ENCODE measurements at regions not wholly inside any gene's neighbourhood (a gene's known extent, or its start where the extent isn't known, plus 50 kb on each side); places are given as distances from the start of the nearest gene placed in this dataset.

- H3K36me3 Mint-ChIP-seq (ENCODE audit: low read depth), result no peaks in the 10 kb centered on the region
- no peak for TF ChIP-seq CTCF (IDR thresholded peaks at IDR 0.05)
- no peak for DNase-seq
- peaks cover 2% of the 10 kb centered on the region for H3K9me3 Mint-ChIP-seq
- peaks cover 12% of the 10 kb centered on the region for H3K4me1 Mint-ChIP-seq
- H3K27me3 Mint-ChIP-seq (ENCODE audit: low read depth, poor library complexity), result peaks cover 3% of the 10 kb centered on the region
- H3K4me3 Mint-ChIP-seq, result no peak overlapping the region
- H3K27ac Mint-ChIP-seq, result no peak overlapping the region
Measured at GRCh38 chr4:89665662-89666061, 171.3 kb downstream of the SNCA start.

DNA sequence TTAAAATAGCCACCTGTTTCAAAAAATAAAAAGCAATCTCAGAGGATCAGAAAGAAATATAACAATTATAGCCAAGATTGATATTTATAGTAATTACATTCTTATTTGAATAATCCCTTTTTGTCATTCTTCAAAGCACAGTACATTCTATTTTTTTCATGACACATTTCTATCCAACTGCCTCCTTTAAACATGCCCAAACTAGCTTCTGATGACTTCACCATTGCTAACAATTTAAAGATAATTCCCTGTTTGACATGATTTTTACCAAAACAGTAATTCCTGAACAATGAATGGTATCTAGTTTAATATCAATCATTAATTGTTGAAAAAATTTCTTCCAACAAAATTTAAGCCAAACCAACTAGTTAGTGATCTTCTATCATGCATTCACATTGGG lies 172.4 kb downstream of the SNCA start:
- TF ChIP-seq CTCF (IDR thresholded peaks at IDR 0.05), result no peak
- no peak for DNase-seq
- Mint-ChIP-seq H3K9me3 (no peaks in the 10 kb centered on the region), H3K36me3 (ENCODE audit: low read depth) (no peaks in the 10 kb centered on the region), H3K27me3 (ENCODE audit: low read depth, poor library complexity) (peaks cover 3% of the 10 kb centered on the region), H3K4me1 (peaks cover 22% of the 10 kb centered on the region), H3K4me3 (no peak overlapping the region), H3K27ac (no peak overlapping the region)

DNA sequence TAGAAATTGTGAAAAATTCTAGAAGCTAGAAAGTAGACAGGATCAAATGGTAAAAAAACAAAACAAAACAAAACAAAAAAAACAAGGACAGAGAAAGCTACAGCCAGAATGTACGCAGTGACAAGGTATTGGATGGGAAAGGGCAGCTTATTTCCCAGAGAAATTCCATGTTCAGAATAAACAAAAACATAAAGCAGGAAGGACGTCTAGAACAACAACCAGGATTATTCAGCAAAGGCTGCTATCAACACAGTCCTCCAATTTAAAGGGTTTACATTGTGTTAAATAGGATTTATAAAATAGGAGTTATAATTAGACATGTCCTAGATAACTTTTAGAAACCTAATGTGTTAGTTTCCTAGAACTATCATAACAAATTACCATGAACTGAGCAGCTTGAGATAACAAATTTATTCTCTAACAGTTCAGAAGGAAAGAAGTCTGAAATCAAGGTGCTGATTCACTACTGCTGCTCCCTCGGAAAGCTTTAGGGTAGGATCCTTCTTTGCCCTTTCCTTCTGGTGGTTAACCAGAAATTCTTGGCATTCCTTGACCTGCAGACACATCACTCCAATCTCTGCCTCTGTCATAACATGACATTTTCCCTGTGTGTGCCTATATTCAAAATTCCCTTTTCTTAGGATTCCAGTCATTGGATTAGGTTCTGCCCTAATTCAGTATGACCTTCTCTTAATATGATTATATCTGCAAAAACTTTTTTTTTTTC lies 175.6 kb downstream of the SNCA start:
- Mint-ChIP-seq H3K4me1 (peaks cover 24% of the 10 kb centered on the region), H3K27ac (no peak overlapping the region)

DNA sequence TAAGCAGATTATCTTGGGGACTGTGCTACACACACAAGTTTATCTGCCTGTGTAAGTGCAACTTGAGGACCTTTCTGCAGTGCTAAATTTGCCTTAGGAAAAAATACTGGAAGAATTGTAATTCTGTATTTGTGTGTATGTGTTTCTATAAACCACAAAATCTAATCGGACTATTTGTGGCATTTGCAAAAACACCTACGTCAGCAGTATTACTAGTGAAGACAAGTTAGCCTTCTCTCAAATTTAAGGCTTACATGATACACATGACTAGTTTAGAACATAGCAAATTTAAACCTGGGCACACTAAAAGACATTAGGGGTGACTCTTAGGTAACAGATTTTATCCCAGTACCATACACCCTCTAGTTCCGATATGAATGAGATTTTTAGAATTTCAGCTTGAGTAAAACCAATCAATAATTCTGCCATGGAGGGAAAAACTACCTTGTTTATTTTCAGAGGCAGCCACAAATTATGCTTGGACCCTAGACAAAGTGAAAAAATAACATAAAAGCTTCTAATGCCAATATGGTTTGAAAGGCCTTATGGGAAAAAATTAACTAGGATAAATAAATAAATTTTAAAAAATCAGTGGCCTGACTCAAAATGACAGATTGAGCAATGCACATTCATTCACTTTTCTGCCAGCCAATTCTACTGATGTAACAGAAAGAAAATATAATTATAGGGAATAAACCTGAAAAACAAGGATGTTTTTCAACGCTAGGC lies 176.4 kb downstream of the SNCA start:
- H3K9me3 Mint-ChIP-seq, result no peaks in the 10 kb centered on the region
- DNase-seq, result no peak
- no peaks in the 10 kb centered on the region for H3K36me3 Mint-ChIP-seq (ENCODE audit: low read depth)
- no peak overlapping the region for H3K4me3 Mint-ChIP-seq
- no peak for TF ChIP-seq CTCF (IDR thresholded peaks at IDR 0.05)
- H3K4me1 Mint-ChIP-seq, result peaks cover 25% of the 10 kb centered on the region
- H3K27ac Mint-ChIP-seq, result no peak overlapping the region
- H3K27me3 Mint-ChIP-seq (ENCODE audit: low read depth, poor library complexity), result peaks cover 3% of the 10 kb centered on the region

More for the DNA sequence above, 175.6 kb downstream of the SNCA start:
- no peak for TF ChIP-seq CTCF (IDR thresholded peaks at IDR 0.05)
- Mint-ChIP-seq H3K36me3 (ENCODE audit: low read depth) (no peaks in the 10 kb centered on the region), H3K4me3 (no peak overlapping the region), H3K27me3 (ENCODE audit: low read depth, poor library complexity) (peaks cover 3% of the 10 kb centered on the region), H3K9me3 (no peaks in the 10 kb centered on the region)
- DNase-seq, result no peak

- no peak for TF ChIP-seq CTCF (IDR thresholded peaks at IDR 0.05)
- Mint-ChIP-seq H3K36me3 (ENCODE audit: low read depth) (no peaks in the 10 kb centered on the region), H3K9me3 (no peaks in the 10 kb centered on the region), H3K4me3 (no peak overlapping the region), H3K4me1 (peaks cover 28% of the 10 kb centered on the region), H3K27me3 (ENCODE audit: low read depth, poor library complexity) (no peaks in the 10 kb centered on the region), H3K27ac (no peak overlapping the region)
- DNase-seq, result no peak
Measured at GRCh38 chr4:89658701-89659024, 178.3 kb downstream of the SNCA start.
